MM.1S (cell line): ENCODE measurements at regions not wholly inside any gene's neighbourhood (a gene's known extent, or its start where the extent isn't known, plus 50 kb on each side); places are given as distances from the start of the nearest gene placed in this dataset.

Experiments
- CTCF ChIP-seq: fragments of 300-600 bp; sonication (generic); IDR thresholded peaks from 2 replicates; pipeline ENCODE4 v1.5.1; 2016; ENCODE audit warnings: antibody characterized with exemption, low read length, mixed read lengths
- EZH2 ChIP-seq: fragments of 300-600 bp; sonication (generic); optimal IDR thresholded peaks from 2 replicates; pipeline ENCODE3; 2017; ENCODE audit warnings: low read depth, mild to moderate bottlenecking, antibody characterized with exemption, low read length, mixed read lengths

GRCh38 chr15:25987638-25988037, 124.5 kb upstream of the ATP10A start:
- TF ChIP-seq EZH2 (no peak), CTCF (no peak)
